ENCODE measurements at regions not wholly inside any gene's neighbourhood (a gene's known extent, or its start where the extent isn't known, plus 50 kb on each side); places are given as distances from the start of the nearest gene placed in this dataset.

GRCh38 chr10:47078393-47079203 lies 167.4 kb downstream of the PTPN20 start:
- TF ChIP-seq, protein P1, sequence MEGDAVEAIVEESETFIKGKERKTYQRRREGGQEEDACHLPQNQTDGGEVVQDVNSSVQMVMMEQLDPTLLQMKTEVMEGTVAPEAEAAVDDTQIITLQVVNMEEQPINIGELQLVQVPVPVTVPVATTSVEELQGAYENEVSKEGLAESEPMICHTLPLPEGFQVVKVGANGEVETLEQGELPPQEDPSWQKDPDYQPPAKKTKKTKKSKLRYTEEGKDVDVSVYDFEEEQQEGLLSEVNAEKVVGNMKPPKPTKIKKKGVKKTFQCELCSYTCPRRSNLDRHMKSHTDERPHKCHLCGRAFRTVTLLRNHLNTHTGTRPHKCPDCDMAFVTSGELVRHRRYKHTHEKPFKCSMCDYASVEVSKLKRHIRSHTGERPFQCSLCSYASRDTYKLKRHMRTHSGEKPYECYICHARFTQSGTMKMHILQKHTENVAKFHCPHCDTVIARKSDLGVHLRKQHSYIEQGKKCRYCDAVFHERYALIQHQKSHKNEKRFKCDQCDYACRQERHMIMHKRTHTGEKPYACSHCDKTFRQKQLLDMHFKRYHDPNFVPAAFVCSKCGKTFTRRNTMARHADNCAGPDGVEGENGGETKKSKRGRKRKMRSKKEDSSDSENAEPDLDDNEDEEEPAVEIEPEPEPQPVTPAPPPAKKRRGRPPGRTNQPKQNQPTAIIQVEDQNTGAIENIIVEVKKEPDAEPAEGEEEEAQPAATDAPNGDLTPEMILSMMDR (conservative IDR thresholded peaks at IDR 0.05) = no peak
- no peak for TF ChIP-seq EZH2 (IDR thresholded peaks at IDR 0.05; ENCODE audit: low read depth)
